ENCODE measurements at regions not wholly inside any gene's neighbourhood (a gene's known extent, or its start where the extent isn't known, plus 50 kb on each side); places are given as distances from the start of the nearest gene placed in this dataset.
"Not testable (repeated sequence)": the region's sequence is repeated elsewhere in the genome, so short reads cannot be mapped to it uniquely, and the experiment has no call there.

DNA sequence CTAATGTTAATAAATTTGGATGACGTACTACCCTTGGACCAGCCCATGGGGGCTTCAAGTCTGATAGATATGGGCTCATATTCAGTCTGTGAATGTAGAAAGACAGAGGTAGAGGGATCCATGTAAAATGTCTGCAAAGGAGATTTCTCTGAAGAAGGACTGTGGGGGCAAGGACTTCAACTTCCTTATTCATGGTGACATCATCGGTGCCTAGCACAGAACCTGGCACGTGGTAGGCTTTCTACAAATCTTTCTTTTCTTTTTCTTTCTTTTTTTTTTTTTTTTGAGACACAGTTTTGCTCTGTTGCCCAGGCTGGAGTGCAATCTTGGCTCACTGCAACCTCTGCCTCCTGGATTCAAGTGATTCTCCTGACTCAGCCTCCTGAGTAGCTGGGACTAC, 81.5 kb upstream of the CHD6 start:
- H3K27me3 ChIP-seq (ENCODE audit: low read depth); H3K4me1 ChIP-seq; H3K4me3 ChIP-seq; H3K9me3 ChIP-seq; H3K36me3 ChIP-seq (replicated peaks); in situ Hi-C loops (cut with MboI; ENCODE audit: low sequenced_read_pairs); DNase-seq (ENCODE audit: low spot score in 2 of 2): not testable (repeated sequence)

DNA sequence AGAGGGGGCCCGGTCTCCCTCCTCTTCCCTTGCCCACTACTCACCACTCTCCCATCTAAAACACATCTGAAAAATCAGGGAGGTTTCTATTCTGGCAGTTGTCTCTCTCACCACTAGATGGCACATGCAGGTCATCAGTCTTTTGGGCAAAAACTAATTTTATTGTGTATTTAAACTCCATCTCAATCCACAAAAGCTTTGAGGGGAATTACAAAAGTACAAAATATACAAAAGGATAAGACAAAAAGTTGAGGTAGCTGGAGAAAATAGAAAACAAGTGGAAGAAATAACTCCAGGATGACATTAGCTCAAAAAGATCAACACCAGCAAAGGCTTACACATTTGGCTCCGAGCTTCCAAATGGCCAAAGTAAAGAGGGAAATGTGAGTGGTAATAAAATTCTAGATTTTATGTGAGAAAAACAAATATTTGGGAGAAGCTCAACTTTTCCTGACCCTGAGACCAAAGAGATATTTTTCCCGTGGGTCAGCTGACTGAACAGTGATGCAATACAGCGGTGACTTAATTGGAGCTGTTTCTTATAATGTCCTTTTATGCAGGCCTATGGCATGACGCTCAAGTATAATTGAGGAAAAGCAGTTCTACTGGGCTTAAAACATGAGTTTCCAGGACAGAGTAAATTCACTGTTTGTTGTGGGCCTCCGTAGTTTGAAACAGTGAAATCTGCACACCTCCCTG, 79.8 kb upstream of the CHD6 start:
- DNase-seq (ENCODE audit: low spot score in 2 of 2): peak; percentile 23 to 55
- Histone ChIP-seq H3K4me1 (no peaks in the 10 kb centered on the region), H3K36me3 (replicated peaks) (no peaks in the 10 kb centered on the region), H3K9me3 (no peaks in the 10 kb centered on the region), H3K27me3 (ENCODE audit: low read depth) (no peaks in the 10 kb centered on the region), H3K4me3 (no peak overlapping the region)
- in situ Hi-C loops (cut with MboI; ENCODE audit: low sequenced_read_pairs): no loop called here

- peaks cover 3% of the 10 kb centered on the region; the same call in 1 of the 2 replicates for H3K4me1 ChIP-seq
- H3K27me3 ChIP-seq (ENCODE audit: low read depth): no peaks in the 10 kb centered on the region
- in situ Hi-C loops (cut with MboI; ENCODE audit: low sequenced_read_pairs): no loop called here
- no peaks in the 10 kb centered on the region for H3K36me3 ChIP-seq (replicated peaks)
- no peak overlapping the region for H3K4me3 ChIP-seq
- H3K9me3 ChIP-seq: no peaks in the 10 kb centered on the region
- DNase-seq (ENCODE audit: low spot score in 2 of 2): no peak
Measured at GRCh38 chr20:41696428-41696827, 78.3 kb upstream of the CHD6 start.

- in situ Hi-C loops (cut with MboI; ENCODE audit: low sequenced_read_pairs): no loop called here
- no peak for DNase-seq (ENCODE audit: low spot score in 2 of 2)
- Histone ChIP-seq H3K27me3 (ENCODE audit: low read depth) (no peaks in the 10 kb centered on the region), H3K4me3 (no peak overlapping the region), H3K9me3 (no peaks in the 10 kb centered on the region), H3K36me3 (replicated peaks) (no peaks in the 10 kb centered on the region), H3K4me1 (peaks cover 3% of the 10 kb centered on the region; the same call in 1 of the 2 replicates)
Measured at GRCh38 chr20:41694796-41695195, 76.6 kb upstream of the CHD6 start.

DNA sequence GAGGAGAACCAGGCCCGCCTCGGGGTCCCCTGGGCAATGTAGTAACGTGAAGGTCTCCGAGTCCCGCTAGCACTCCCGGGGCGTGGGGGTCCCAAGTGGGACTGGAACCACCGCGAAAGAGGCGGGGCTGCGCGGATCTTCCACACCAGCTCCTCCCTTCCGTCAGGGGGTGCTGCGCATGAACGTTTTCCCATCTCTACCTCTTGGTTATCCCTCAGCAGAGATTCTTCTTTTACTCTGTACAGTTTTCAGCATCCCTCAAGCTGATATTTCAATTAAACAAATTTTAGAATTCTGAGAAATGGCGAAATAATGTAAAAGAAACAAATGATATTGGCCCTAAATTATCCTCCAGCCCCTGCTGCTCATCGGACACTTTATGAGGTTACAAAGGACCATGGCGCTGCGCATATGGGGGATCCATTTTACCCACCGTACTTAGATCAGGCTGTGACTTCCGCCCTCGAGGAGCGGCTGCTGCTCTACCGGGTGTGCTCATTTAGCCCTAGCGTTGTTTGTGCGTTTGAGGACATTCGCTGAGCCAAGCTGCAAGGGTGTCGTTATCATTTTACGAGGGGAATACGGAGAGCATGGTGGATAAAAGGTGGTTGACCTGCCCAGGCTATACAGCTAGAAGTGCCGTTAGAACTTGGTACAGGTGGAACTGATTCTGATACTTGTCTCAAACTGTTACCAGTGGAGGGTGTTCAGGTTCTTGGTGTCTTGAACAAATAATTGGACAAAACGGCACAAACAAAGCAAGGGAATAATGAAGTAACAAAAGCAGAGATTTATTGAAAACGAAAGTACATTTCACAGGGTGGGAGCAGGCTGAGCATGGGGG, 75.2 kb upstream of the CHD6 start:
- peak overlapping the region; percentile 55 for H3K4me3 ChIP-seq
- H3K27me3 ChIP-seq (ENCODE audit: low read depth): no peaks in the 10 kb centered on the region
- in situ Hi-C loops (cut with MboI; ENCODE audit: low sequenced_read_pairs): no loop called here
- DNase-seq (ENCODE audit: low spot score in 2 of 2): peak; percentile 85
- peaks cover 3% of the 10 kb centered on the region; the same call in 1 of the 2 replicates for H3K4me1 ChIP-seq
- H3K36me3 ChIP-seq (replicated peaks): no peaks in the 10 kb centered on the region
- H3K9me3 ChIP-seq: no peaks in the 10 kb centered on the region

DNA sequence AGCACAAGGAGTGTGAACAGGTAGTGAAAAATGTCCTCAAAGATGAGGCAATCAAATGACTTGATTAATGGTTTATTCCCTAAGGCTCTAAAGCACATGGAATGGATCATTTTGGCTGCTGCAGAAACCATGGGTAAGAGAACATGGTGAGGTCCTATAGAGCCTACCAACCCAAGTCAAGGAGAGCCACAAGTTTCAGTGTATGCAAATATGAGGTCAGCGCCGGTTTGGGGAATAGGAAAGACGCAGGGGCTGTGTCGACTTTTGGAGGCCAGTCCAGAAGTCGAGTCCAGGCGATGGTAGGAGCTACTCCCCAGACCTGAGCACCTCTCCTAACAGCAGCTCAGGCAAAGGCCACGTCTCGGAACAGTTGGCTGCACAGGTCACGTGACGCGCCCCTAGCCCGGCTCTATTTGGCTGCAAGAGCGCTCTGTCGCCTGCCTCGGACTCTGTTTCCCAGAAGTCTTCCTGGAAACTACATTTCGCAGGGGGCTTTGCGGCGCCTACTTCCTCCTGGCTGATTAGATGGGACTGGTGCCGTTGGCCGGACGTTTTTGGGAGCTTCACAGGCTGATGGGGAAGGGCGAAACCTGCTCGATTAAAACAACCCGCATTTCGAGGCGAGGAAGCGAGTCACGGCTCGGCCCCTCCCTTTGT, 74.4 kb upstream of the CHD6 start:
- peak; percentile 83 to 89 for DNase-seq (ENCODE audit: low spot score in 2 of 2)
- Histone ChIP-seq H3K4me1 (peaks cover 3% of the 10 kb centered on the region; the same call in 1 of the 2 replicates), H3K9me3 (no peaks in the 10 kb centered on the region), H3K36me3 (replicated peaks) (no peaks in the 10 kb centered on the region), H3K27me3 (ENCODE audit: low read depth) (no peaks in the 10 kb centered on the region), H3K4me3 (peak overlapping the region; percentile 55)
- in situ Hi-C loops (cut with MboI; ENCODE audit: low sequenced_read_pairs): no loop called here

GRCh38 chr20:41691443-41691842, 73.3 kb upstream of the CHD6 start:
- Histone ChIP-seq H3K27me3 (ENCODE audit: low read depth) (no peaks in the 10 kb centered on the region), H3K4me3 (no peak overlapping the region), H3K4me1 (peaks cover 3% of the 10 kb centered on the region; the same call in 1 of the 2 replicates), H3K9me3 (no peaks in the 10 kb centered on the region), H3K36me3 (replicated peaks) (no peaks in the 10 kb centered on the region)
- DNase-seq (ENCODE audit: low spot score in 2 of 2): no peak
- in situ Hi-C loops (cut with MboI; ENCODE audit: low sequenced_read_pairs): no loop called here

DNA sequence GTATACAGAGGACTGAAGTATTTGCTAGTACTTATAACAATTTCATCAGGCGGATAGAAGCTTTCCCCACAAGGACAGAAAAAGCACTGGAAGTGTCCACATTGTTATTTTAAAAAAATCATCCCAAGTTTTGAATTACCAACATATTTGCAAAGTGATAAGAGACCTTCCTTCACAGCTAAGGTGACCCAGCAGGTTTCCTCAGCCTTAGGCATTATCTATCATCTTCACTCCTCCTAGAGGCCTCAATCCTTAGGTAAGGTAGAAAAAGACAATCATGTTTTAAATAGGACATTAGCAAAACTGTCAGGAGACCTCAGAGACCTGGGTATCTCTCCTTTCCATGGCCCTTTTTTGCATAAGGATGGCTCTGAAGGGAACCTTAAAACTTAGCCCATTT, 72.5 kb upstream of the CHD6 start:
- H3K9me3 ChIP-seq: no peaks in the 10 kb centered on the region
- no peak for DNase-seq (ENCODE audit: low spot score in 2 of 2)
- in situ Hi-C loops (cut with MboI; ENCODE audit: low sequenced_read_pairs): no loop called here
- no peak overlapping the region for H3K4me3 ChIP-seq
- H3K27me3 ChIP-seq (ENCODE audit: low read depth): no peaks in the 10 kb centered on the region
- no peaks in the 10 kb centered on the region for H3K36me3 ChIP-seq (replicated peaks)
- H3K4me1 ChIP-seq: peaks cover 3% of the 10 kb centered on the region; the same call in 1 of the 2 replicates

DNA sequence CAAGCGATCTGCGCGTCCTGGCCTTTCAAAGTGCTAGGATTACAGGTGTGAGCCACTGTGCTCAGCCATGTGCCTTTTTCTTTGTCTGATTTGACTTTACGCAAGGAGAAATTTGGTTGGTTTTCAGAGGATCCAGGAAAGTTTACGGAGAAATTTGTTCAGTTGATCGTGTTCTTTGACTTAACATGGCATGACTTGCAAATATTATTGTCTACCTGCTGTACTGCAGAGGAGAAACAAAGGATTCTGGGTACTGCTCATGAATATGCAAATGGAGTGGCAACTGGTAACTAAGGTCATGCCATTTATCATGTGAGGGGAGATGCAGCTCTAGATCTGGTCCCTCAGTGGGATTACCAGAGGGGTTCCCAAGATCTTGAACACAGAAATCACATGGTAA, 68.8 kb upstream of the CHD6 start:
- Histone ChIP-seq H3K4me3 (no peak overlapping the region), H3K36me3 (replicated peaks) (no peaks in the 10 kb centered on the region), H3K9me3 (no peaks in the 10 kb centered on the region), H3K4me1 (no peaks in the 10 kb centered on the region), H3K27me3 (ENCODE audit: low read depth) (no peaks in the 10 kb centered on the region)
- in situ Hi-C loops (cut with MboI; ENCODE audit: low sequenced_read_pairs): no loop called here
- no peak for DNase-seq (ENCODE audit: low spot score in 2 of 2)

- H3K36me3 ChIP-seq (replicated peaks); H3K9me3 ChIP-seq; H3K27me3 ChIP-seq (ENCODE audit: low read depth); H3K4me3 ChIP-seq; DNase-seq (ENCODE audit: low spot score in 2 of 2); in situ Hi-C loops (cut with MboI; ENCODE audit: low sequenced_read_pairs); H3K4me1 ChIP-seq: not testable (repeated sequence)
Measured at GRCh38 chr20:41685145-41685544, 67.0 kb upstream of the CHD6 start.

GRCh38 chr20:41678799-41679198, 60.6 kb upstream of the CHD6 start:
- Histone ChIP-seq H3K4me3 (no peak overlapping the region), H3K36me3 (replicated peaks) (no peaks in the 10 kb centered on the region), H3K4me1 (no peaks in the 10 kb centered on the region), H3K9me3 (no peaks in the 10 kb centered on the region), H3K27me3 (ENCODE audit: low read depth) (peaks cover 3% of the 10 kb centered on the region)
- in situ Hi-C loops (cut with MboI; ENCODE audit: low sequenced_read_pairs): no loop called here
- DNase-seq (ENCODE audit: low spot score in 2 of 2): no peak

DNA sequence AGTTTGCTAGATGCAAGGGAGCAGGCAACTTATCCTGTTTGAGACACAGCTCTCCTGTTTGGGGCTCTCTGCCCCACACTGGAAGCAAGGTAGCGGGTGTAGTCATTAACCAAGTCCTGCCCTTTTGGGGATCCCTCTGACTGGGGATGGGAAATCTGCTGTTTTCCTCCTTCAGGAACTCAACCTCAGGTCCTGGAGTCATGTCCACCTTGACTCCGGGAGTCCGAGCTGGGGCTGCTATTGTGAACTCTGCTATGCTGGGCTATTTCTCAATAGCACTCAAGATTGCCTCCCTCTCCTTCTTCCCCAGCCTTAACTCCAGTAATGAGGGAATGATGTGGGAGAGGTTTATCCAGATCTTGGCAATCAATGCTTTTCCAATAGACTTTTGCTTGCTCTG, 54.1 kb upstream of the CHD6 start:
- Histone ChIP-seq H3K9me3 (no peaks in the 10 kb centered on the region), H3K27me3 (ENCODE audit: low read depth) (no peaks in the 10 kb centered on the region; the same call in none of the 2 replicates), H3K4me1 (no peaks in the 10 kb centered on the region), H3K36me3 (replicated peaks) (no peaks in the 10 kb centered on the region), H3K4me3 (no peak overlapping the region)
- in situ Hi-C loops (cut with MboI; ENCODE audit: low sequenced_read_pairs): no loop called here
- no peak for DNase-seq (ENCODE audit: low spot score in 2 of 2)

DNA sequence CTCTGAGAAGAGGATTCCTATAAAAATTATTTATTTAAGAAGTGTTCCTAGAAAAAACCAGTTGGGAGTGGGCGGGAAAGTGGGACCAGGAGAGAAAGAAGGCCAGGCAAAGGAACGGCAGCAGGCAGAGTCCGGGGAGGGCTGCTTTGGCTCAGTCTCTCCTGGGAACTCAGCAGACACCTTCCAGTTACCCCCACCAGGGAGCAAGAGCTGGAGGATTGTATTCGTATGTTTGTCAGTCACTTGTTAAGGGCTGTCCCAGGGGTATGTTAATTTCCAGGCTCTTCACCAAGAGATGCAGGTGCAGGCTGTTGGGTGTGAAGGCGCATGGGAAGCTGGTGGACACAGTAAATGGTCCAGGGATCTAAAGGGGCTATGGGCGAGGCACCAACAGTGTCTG, 53.0 kb upstream of the CHD6 start:
- H3K4me1 ChIP-seq: no peaks in the 10 kb centered on the region
- DNase-seq (ENCODE audit: low spot score in 2 of 2): no peak
- no peaks in the 10 kb centered on the region for H3K36me3 ChIP-seq (replicated peaks)
- no peaks in the 10 kb centered on the region for H3K27me3 ChIP-seq (ENCODE audit: low read depth)
- no peak overlapping the region for H3K4me3 ChIP-seq
- in situ Hi-C loops (cut with MboI; ENCODE audit: low sequenced_read_pairs): no loop called here
- no peaks in the 10 kb centered on the region for H3K9me3 ChIP-seq

DNA sequence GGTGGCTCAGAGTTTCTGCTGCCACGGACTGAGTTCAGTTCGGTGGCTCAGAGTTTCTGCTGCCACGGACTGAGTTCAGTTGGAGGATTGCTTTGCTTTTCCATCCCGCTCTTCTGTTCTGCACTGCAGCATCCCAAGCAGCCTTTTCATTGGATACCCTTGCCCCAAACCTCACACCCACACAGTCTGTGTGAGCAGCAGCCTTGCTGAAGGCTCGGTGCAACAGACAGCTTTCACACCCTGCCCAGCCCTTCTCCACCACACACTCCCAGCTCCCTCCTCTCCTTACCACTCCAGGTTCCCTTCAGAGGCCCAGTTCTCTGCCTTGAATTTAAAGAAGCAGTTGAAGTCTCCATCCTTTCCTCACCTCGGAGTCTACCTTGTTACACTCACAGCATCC, 52.5 kb upstream of the CHD6 start:
- no peak for DNase-seq (ENCODE audit: low spot score in 2 of 2)
- no peaks in the 10 kb centered on the region for H3K27me3 ChIP-seq (ENCODE audit: low read depth)
- no peaks in the 10 kb centered on the region for H3K4me1 ChIP-seq
- no peaks in the 10 kb centered on the region for H3K9me3 ChIP-seq
- H3K4me3 ChIP-seq: no peak overlapping the region
- in situ Hi-C loops (cut with MboI; ENCODE audit: low sequenced_read_pairs): no loop called here
- no peaks in the 10 kb centered on the region for H3K36me3 ChIP-seq (replicated peaks)
